ENCODE measurements at regions not wholly inside any gene's neighbourhood (a gene's known extent, or its start where the extent isn't known, plus 50 kb on each side); places are given as distances from the start of the nearest gene placed in this dataset.

DNA sequence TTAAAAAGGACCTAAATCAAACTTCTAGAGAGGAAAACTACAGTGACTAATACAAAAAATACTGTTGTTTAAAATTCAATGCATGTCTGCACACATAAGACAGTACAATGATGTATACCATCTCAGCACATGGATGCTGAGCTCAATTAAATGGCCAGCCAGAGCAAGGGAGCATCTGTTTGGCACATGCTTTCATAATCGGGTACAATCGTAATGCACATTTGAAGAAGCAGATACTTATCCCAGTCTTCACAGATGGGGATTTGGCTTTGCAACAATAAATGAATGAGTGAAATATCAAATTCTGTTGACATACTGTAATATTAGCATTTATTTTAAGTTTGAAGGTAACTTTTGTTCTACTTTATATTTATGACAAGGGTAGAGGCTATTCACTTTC, 187.8 kb downstream of the CRPPA start:
- H3K4me3 ChIP-seq (ENCODE audit: low read depth, low read length) = no peak overlapping the region
- DNase-seq (ENCODE audit: low read depth) = no peak
- TF ChIP-seq, protein P1, sequence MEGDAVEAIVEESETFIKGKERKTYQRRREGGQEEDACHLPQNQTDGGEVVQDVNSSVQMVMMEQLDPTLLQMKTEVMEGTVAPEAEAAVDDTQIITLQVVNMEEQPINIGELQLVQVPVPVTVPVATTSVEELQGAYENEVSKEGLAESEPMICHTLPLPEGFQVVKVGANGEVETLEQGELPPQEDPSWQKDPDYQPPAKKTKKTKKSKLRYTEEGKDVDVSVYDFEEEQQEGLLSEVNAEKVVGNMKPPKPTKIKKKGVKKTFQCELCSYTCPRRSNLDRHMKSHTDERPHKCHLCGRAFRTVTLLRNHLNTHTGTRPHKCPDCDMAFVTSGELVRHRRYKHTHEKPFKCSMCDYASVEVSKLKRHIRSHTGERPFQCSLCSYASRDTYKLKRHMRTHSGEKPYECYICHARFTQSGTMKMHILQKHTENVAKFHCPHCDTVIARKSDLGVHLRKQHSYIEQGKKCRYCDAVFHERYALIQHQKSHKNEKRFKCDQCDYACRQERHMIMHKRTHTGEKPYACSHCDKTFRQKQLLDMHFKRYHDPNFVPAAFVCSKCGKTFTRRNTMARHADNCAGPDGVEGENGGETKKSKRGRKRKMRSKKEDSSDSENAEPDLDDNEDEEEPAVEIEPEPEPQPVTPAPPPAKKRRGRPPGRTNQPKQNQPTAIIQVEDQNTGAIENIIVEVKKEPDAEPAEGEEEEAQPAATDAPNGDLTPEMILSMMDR (IDR thresholded peaks at IDR 0.05; ENCODE audit: low read depth, low read length, missing control alignments) = no peak
- in situ Hi-C loops (cut with HindIII; ENCODE audit: low sequenced_read_pairs) = no loop called here

DNA sequence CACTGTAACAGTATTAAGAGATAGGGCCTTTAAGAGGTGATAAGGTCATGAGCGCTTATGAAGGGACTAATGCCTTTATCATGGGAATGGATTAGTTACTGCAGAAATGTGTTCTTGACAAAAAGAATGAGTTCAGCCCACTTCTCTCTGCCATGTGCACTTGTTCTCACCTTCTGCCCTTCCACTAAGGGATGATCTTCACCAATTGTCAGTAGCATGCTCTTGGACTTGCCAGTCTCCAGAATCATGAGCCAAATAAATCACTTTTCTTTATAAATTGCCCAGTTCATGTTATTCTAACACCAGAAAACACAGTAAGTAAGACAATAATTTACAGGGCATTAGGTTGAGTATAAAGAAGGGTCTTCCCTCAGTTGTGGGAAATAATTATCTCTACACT, 189.1 kb downstream of the CRPPA start:
- in situ Hi-C loops (cut with HindIII; ENCODE audit: low sequenced_read_pairs) = no loop called here
- no peak for DNase-seq (ENCODE audit: low read depth)
- TF ChIP-seq, protein P1 (IDR thresholded peaks at IDR 0.05; ENCODE audit: low read depth, low read length, missing control alignments) = no peak
- H3K4me3 ChIP-seq (ENCODE audit: low read depth, low read length) = no peak overlapping the region

DNA sequence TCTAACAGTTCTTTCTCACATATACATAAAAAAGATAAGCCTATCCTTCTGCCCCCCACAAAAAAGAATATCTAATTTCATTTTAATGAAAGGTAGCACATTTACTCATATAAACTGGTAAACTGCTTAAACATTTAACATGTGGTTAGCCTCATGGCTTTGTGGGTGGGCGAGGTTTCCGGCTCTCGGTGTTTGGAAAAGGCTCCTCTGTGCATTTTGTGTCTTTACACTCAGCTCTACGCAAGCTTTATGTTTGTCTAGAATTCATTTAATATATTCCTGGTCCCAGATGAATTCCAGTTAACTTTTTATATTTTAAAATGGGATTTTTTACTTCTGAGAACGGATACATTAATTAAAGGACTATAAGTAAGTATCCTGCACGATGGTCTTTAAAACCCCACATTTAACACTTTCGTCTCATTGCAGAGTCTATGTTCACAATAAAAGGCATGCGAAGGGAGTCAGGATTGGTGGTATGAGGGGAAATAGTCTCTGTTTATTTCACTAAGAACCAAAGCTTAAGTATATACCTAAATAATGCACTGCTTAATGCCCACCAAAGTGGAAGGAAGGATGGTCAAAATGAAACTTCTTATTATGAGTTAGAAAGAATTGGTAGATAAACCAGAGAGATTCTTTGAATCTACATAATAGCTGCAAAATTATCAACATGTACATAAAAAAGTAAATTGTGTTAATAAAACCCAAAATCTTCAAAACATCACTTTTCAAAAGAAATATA, 197.2 kb downstream of the CRPPA start:
- TF ChIP-seq, protein P1 (IDR thresholded peaks at IDR 0.05; ENCODE audit: low read depth, low read length, missing control alignments) = no peak
- in situ Hi-C loops (cut with HindIII; ENCODE audit: low sequenced_read_pairs) = no loop called here
- DNase-seq (ENCODE audit: low read depth) = no peak
- H3K4me3 ChIP-seq (ENCODE audit: low read depth, low read length) = no peak overlapping the region

DNA sequence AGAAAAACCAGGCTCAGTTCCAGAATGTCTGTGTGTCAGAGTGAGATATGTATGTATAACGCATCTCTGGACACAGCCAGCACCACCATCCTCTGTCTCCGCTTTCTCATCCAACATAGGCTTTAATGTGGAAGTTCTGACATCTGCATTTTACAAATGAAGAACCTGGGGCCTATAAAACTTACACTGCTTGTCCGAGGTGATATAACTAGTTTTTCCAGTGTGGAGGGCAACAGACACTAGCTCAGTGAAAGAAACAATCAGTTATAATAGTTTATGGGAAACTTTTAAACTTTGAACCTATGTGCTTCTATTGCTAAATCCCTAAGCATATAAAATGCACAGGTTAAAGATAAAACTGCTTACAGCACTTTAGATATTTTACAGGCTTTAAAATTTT, 208.7 kb downstream of the CRPPA start:
- no peak for DNase-seq (ENCODE audit: low read depth)
- TF ChIP-seq, protein P1 (IDR thresholded peaks at IDR 0.05; ENCODE audit: low read depth, low read length, missing control alignments) = no peak
- in situ Hi-C loops (cut with HindIII; ENCODE audit: low sequenced_read_pairs) = no loop called here
- H3K4me3 ChIP-seq (ENCODE audit: low read depth, low read length) = no peak overlapping the region

DNA sequence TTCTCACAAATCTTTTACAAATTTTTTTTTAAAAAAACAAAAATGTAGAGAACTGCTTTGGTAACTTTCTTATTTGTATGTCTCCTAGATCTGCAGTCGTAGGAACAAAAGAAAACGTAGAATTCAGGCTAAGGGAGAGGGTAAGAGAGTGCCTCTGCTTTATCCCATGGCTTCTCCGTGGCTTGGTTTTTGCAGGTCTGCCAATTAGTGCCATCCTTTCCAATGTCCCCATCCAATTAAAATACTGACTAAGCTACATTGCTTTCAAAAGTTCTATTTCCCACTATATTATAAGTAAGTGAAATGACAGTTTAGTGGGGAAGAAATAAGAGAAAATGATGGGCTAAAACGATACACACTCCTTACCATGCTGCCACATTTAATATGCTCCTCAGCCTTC, 209.3 kb downstream of the CRPPA start:
- DNase-seq (ENCODE audit: low read depth) = no peak
- in situ Hi-C loops (cut with HindIII; ENCODE audit: low sequenced_read_pairs) = no loop called here
- no peak overlapping the region for H3K4me3 ChIP-seq (ENCODE audit: low read depth, low read length)
- TF ChIP-seq, protein P1 (IDR thresholded peaks at IDR 0.05; ENCODE audit: low read depth, low read length, missing control alignments) = no peak

DNA sequence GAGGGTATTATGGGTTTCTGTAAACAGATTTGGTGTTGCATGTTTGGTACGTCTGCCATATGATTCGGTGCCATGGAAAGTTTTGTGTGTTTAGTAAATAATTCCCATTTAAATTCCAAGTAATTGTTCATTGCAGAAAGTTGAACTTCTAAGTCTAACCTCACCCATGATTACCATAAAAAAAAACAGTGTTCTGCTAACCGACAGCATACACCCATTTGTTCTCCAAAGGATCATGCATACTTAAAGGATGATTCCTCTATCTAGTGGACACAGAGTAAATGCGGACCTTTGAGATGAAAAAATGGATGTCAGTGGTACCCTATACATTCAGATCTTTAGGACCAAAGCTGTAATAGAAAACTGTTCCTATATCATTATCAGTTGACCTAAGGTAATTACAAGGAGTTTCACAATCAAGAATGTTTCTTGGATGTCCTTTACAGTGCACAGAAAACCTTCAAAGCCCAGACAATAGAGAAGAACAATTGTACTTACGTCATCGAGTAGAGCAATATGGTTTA, 209.9 kb downstream of the CRPPA start:
- H3K4me3 ChIP-seq (ENCODE audit: low read depth, low read length) = no peak overlapping the region
- TF ChIP-seq, protein P1 (IDR thresholded peaks at IDR 0.05; ENCODE audit: low read depth, low read length, missing control alignments) = no peak
- in situ Hi-C loops (cut with HindIII; ENCODE audit: low sequenced_read_pairs) = no loop called here
- DNase-seq (ENCODE audit: low read depth) = no peak

Measured in astrocyte of the cerebellum (primary cell).